ENCODE measurements at regions not wholly inside any gene's neighbourhood (a gene's known extent, or its start where the extent isn't known, plus 50 kb on each side); places are given as distances from the start of the nearest gene placed in this dataset.

DNA sequence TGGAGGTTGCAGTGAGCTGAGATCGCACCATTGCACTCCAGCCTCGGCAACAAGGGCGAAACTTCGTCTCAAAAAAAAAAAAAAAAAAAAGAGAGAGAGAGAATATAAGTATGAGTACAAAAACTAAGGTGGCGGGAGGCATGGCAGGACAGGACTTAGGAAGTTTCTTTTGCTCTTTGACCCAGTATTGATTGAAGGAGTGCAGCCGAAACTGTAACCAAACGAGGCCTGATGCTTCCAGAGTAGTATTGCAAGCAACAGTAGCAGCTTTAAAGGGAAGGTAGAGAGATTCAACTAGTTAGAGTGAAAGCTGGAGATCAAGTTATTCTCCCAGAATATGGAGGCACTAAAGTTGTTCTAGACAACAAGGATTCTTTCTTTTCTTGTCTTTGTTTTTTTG is 99.2 kb upstream of the CASZ1 start:
- TF ChIP-seq ZNF274 (IDR thresholded peaks at IDR 0.05; ENCODE audit: low read depth, low read length): no peak
- no peak for TF ChIP-seq YY1 (IDR thresholded peaks at IDR 0.05; ENCODE audit: insufficient read depth, insufficient read length)

All from NT2/D1 (cell line).